ENCODE measurements at regions not wholly inside any gene's neighbourhood (a gene's known extent, or its start where the extent isn't known, plus 50 kb on each side); places are given as distances from the start of the nearest gene placed in this dataset.

- TF ChIP-seq ZNF184 (tag by site-specific recombination; IDR thresholded peaks at IDR 0.05) (no peak), CTCF (tag by site-specific recombination; IDR thresholded peaks at IDR 0.05) (no peak), ZNF561 (tag by site-specific recombination; IDR thresholded peaks at IDR 0.05; ENCODE audit: borderline replicate concordance) (no peak), REST (tag by site-specific recombination; IDR thresholded peaks at IDR 0.05) (no peak), ZBTB8A (tag by site-specific recombination; IDR thresholded peaks at IDR 0.05) (no peak), KLF9 (tag by site-specific recombination; IDR thresholded peaks at IDR 0.05; ENCODE audit: low read depth) (no peak), ZNF266 (tag by site-specific recombination; IDR thresholded peaks at IDR 0.05; ENCODE audit: low read depth) (no peak), ZNF24 (tag by site-specific recombination; IDR thresholded peaks at IDR 0.05) (no peak), PRDM4 (tag by site-specific recombination; IDR thresholded peaks at IDR 0.05) (no peak), ZNF623 (tag by site-specific recombination; IDR thresholded peaks at IDR 0.05) (no peak), YY1 (tag by site-specific recombination; IDR thresholded peaks at IDR 0.05) (no peak), ZNF211 (tag by site-specific recombination; IDR thresholded peaks at IDR 0.05; ENCODE audit: low read depth) (no peak), GLIS1 (tag by site-specific recombination; IDR thresholded peaks at IDR 0.05) (no peak)
- TF ChIP-seq, protein P1, sequence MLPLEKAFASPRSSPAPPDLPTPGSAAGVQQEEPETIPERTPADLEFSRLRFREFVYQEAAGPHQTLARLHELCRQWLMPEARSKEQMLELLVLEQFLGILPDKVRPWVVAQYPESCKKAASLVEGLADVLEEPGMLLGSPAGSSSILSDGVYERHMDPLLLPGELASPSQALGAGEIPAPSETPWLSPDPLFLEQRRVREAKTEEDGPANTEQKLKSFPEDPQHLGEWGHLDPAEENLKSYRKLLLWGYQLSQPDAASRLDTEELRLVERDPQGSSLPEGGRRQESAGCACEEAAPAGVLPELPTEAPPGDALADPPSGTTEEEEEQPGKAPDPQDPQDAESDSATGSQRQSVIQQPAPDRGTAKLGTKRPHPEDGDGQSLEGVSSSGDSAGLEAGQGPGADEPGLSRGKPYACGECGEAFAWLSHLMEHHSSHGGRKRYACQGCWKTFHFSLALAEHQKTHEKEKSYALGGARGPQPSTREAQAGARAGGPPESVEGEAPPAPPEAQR (tag by site-specific recombination; IDR thresholded peaks at IDR 0.05), result no peak
These were observed 57.7 kb downstream of the LRRC30 start for GRCh38 chr18:7288544-7288943.

Measured in HEK293 (cell line).